Hematopoietic multipotent progenitor cell treated with erythropoietin and hydrocortisone succinate and interleukin-3 and kit ligand, for 6 days (in vitro differentiated cells): ENCODE measurements at regions not wholly inside any gene's neighbourhood (a gene's known extent, or its start where the extent isn't known, plus 50 kb on each side); places are given as distances from the start of the nearest gene placed in this dataset.

Source experiments
- DNase-seq: peaks from one replicate; pipeline ENCODE4 v3.0.0-alpha.2; 2015

GRCh38 chr20:41879123-41879522 lies 260.9 kb upstream of the CHD6 start:
- no peak for DNase-seq

GRCh38 chr20:41877911-41878310 lies 259.7 kb upstream of the CHD6 start:
- DNase-seq, result no peak

- DNase-seq, result no peak
Measured at GRCh38 chr20:41874658-41875057, 256.5 kb upstream of the CHD6 start.

GRCh38 chr20:41872930-41873329 lies 254.8 kb upstream of the CHD6 start:
- no peak for DNase-seq

GRCh38 chr20:41870869-41871462 lies 252.8 kb upstream of the CHD6 start:
- DNase-seq, result no peak

GRCh38 chr20:41869261-41869660 lies 251.1 kb upstream of the CHD6 start:
- no peak for DNase-seq

- DNase-seq, result no peak
Measured at GRCh38 chr20:41865938-41866337, 247.8 kb upstream of the CHD6 start.

GRCh38 chr20:41862476-41862875 lies 244.3 kb upstream of the CHD6 start:
- DNase-seq, result no peak

GRCh38 chr20:41861772-41862422 lies 243.7 kb upstream of the CHD6 start:
- no peak for DNase-seq

- no peak for DNase-seq
Measured at GRCh38 chr20:41854765-41855164, 236.6 kb upstream of the CHD6 start.

GRCh38 chr20:41853806-41854205 lies 235.6 kb upstream of the CHD6 start:
- no peak for DNase-seq

GRCh38 chr20:41848180-41848579 lies 230.0 kb upstream of the CHD6 start:
- DNase-seq, result peak; percentile 41

GRCh38 chr20:41837669-41838224 lies 219.6 kb upstream of the CHD6 start:
- no peak for DNase-seq

- no peak for DNase-seq
Measured at GRCh38 chr20:41833739-41834138, 215.6 kb upstream of the CHD6 start.

- DNase-seq, result peak; percentile 2
Measured at GRCh38 chr20:41830702-41831101, 212.5 kb upstream of the CHD6 start.

- no peak for DNase-seq
Measured at GRCh38 chr20:41819436-41819835, 201.3 kb upstream of the CHD6 start.

GRCh38 chr20:41818991-41819390 lies 200.8 kb upstream of the CHD6 start:
- DNase-seq, result no peak

GRCh38 chr20:41818369-41818768 lies 200.2 kb upstream of the CHD6 start:
- no peak for DNase-seq

GRCh38 chr20:41811456-41811855 lies 193.3 kb upstream of the CHD6 start:
- DNase-seq, result no peak

- no peak for DNase-seq
Measured at GRCh38 chr20:41800040-41800439, 181.9 kb upstream of the CHD6 start.

GRCh38 chr20:41798930-41799502 lies 180.8 kb upstream of the CHD6 start:
- no peak for DNase-seq

GRCh38 chr20:41786158-41786557 lies 168.0 kb upstream of the CHD6 start:
- no peak for DNase-seq

- peak; percentile 46 for DNase-seq
Measured at GRCh38 chr20:41784209-41784958, 166.2 kb upstream of the CHD6 start.
